Islet precursor cell (in vitro differentiated cells): ENCODE measurements at regions not wholly inside any gene's neighbourhood (a gene's known extent, or its start where the extent isn't known, plus 50 kb on each side); places are given as distances from the start of the nearest gene placed in this dataset.

Experiments
- DNase-seq: peaks from one replicate; pipeline ENCODE4 v3.0.0-alpha.2; 2018

DNA sequence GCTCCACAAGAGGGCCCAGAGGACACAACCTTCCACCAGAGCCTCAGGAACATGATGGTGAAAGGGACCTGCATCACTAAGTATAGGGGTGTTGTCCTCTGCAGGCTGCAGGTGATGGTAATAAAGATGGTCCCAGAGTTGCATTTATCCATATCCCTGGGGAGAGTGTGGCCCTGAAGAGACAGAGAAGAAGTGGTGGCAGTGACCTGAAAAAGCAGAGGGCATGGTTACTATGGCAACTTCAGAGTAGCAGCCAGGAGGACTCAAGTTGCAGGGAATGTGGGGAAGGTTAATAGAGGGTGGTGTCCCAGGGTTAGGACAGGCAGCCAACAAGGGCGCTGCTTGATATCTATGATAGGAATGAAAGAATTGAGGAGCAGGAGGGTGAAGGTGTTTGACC is 57.1 kb downstream of the HLA-A start:
- DNase-seq: no peak

DNA sequence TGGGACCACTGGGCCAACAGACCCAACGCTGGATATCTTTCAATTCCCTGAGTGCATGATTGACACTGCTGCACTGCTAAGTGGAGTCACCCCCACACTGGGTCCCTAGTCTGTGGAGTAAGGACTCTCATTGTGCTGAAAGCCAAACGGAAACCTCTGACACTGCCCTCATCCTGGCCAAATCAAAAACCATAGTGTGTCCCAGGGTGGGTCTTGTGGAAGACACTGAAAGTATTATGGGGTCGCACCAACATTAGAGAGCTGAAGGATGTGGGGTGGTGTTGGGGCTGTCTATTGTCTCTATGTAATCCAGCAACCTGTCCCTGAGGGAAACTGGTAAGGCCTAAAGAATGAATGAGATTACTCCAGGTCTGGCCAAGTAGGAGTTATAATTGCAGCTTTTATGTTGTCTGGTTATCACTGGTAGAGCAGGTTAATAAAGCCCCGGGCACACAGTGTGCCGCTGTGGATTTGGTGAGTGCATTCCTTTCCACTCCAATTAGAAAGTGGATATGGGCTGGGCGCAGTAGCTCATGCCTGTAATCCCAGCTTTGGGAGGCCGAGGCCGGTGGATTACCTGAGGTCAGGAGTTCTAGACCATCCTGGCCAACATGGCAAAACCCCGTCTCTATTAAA is 57.9 kb downstream of the HLA-A start:
- DNase-seq: no peak

DNA sequence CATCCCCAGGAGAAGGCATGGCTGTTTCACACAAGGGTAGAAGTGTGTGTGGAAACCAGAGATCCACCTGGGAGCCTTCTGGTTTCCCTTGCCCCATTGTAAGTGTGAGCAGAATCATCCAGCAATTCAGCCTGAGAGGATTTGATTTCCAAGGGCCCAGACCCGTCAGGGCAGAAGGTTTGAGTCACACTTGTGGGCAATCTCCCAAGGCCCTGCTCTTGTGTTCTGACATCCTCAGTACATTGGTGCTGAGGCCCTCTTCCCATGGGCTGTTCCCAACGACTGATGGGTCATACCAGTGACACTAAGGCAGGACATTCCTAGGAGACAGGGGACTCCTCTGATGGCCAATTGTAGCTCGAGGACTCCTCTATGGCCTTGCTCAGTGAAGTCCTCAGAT is 58.2 kb upstream of the POLR1H start:
- no peak for DNase-seq

DNA sequence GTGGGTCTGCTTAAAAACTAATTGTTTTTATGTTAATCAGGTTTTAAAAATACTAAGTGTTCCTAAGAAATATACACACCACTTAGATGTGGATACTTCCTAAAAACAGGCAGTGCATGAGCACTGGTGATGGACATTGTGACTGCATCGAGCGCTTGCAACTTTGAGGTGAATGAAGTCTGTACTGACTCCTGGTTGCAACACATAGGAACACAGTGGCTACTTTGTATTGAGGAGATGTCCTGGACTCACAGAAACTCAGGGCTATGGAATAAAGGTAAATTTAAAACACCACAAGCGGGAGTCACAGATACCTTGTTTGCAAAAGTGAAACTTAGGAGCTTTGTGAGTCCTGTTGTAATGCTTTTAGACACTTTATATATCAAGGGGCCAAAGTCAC is 55.6 kb upstream of the POLR1H start:
- DNase-seq: no peak

DNA sequence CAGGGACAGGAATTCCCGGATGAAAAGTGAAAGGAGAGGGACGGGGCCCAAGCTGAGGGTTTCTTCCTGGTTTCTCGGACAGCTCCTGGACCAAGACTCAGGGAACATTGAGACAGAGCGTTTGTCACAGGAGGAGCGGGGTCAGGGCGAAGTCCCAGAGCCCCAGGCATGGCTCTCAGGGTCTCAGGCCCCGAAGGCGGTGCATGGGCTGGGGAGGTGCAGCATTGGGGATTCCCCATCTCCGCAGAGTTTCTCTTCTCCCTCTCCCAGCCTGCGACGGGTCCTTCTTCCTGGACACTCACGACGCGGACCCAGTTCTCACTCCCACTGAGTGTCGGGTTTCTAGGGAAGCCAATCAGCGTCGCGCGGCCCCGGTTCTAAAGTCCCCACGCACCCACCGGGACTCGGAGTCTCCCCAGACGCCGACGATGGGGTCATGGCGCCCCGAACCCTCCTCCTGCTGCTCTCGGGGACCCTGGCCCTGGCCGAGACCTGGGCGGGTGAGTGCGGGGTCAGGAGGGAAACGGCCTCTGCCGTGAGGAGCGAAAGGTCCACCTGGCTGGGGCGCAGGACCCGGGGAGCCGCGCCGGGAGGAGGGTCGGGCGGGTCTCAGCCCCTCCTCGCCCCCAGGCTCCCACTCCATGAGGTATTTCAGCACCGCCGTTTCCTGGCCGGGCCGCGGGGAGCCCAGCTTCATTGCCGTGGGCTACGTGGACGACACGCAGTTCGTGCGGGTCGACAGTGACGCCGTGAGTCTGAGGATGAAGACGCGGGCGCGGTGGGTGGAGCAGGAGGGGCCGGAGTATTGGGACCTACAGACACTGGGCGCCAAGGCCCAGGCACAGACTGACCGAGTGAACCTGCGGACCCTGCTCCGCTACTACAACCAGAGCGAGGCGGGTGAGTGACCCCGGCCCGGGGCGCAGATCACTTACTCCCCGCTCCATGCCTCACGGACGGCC is 54.6 kb upstream of the POLR1H start:
- no peak for DNase-seq

DNA sequence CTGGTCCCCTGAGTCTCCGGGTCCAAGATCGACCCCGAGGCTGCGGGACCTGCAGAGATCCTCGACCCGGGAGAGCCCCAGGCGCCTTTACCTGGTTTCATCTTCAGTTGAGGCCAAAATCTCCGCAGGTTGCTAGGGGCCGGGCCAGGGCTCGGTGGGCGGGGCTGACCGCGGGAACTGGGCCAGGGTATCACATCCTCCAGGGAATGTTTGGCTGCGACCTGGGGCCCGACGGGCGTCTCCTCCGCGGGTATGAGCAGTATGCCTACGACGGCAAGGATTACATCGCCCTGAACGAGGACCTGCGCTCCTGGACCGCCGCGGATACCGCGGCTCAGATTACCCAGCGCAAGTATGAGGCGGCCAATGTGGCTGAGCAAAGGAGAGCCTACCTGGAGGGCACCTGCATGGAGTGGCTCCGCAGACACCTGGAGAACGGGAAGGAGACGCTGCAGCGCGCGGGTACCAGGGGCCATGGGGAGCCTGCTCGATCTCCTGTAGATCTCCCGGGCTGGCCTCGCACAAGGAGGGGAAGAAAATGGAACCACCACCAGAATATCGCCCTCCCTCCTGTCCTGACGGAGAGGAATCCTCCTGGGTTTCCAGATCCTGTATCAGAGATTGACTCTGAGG is 53.8 kb upstream of the POLR1H start:
- peak; percentile 60 for DNase-seq

DNA sequence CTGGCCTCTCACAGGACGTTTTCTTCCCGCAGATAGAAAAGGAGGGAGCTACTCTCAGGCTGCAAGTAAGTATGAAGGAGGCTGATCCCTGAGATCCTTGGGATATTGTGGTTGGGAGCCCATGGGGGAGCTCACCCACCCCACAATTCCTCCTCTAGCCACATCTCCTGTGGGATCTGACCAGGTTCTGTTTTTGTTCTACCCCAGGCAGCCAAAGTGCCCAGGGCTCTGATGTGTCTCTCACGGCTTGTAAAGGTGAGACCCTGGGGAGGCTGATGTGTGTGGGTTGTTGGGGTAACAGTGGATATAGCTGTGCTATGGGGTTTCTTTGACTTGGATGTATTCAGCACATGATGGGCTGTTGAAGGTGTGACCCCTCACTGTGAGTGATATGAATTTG is 52.0 kb upstream of the POLR1H start:
- no peak for DNase-seq
